SK-N-SH (cell line): ENCODE measurements at regions not wholly inside any gene's neighbourhood (a gene's known extent, or its start where the extent isn't known, plus 50 kb on each side); places are given as distances from the start of the nearest gene placed in this dataset.

Experiments
- CTCF ChIA-PET: fragments of 300-600, 350-600 bp; formaldehyde crosslinking; extraction: SDS; loops from one replicate; lab custom pipeline; 2021; lab: Yijun Ruan, JAX
- POLR2A ChIA-PET: fragments of 350-600 bp; sonication (Branson Sonifier 250); formaldehyde crosslinking; extraction: SDS; loops from one replicate; lab custom pipeline; 2020; ENCODE audit warnings: antibody characterized with exemption, inconsistent platforms; lab: Yijun Ruan, JAX
- DNase-seq: peaks from one replicate; pipeline ENCODE4 v3.0.0; 2012
- H2AFZ ChIP-seq: fragments of 200-600 bp; sonication (generic); 2 replicates; pipeline ENCODE4 v1.8.1; 2016; ENCODE audit warnings: antibody characterized with exemption, mild to moderate bottlenecking, low read depth
- H3F3A ChIP-seq: fragments of 200-600 bp; sonication (generic); replicated peaks from 2 replicates; pipeline ENCODE3; 2016; ENCODE audit warnings: antibody characterized with exemption, mild to moderate bottlenecking; ENCODE audit not compliant: insufficient read depth
- H3K27ac ChIP-seq, 2 experiments: fragments of 200-500 bp in 1 of 2; fragments of 200-600 bp in 1 of 2; sonication (Bioruptor generic) in 1 of 2; sonication (generic), shearing (Covaris generic) in 1 of 2; 2 replicates each; pipeline versions ENCODE4 v1.5.1 to v1.6.1; 2014 to 2016; ENCODE audit warnings: low read depth in 2 of 2, inconsistent platforms in 1 of 2, low read length in 1 of 2, mild to moderate bottlenecking in 1 of 2, mixed read lengths in 1 of 2
- H3K27me3 ChIP-seq: fragments of 200-600 bp; sonication (generic), shearing (Covaris generic); 2 replicates; pipeline ENCODE4 v1.6.1; 2016; ENCODE audit warnings: mixed run types; ENCODE audit not compliant: insufficient read depth
- H3K36me3 ChIP-seq, 2 experiments: fragments of 200-500 bp in 1 of 2; fragments of 200-600 bp in 1 of 2; sonication (Bioruptor generic) in 1 of 2; sonication (generic) in 1 of 2; replicated peaks in 1 of 2; 2 replicates each; pipeline versions ENCODE3 to v1.5.1; 2014 to 2016; ENCODE audit warnings: low read length in 1 of 2, mild to moderate bottlenecking in 1 of 2; ENCODE audit not compliant: insufficient read depth in 2 of 2, control insufficient read depth in 1 of 2
- H3K4me1 ChIP-seq, 2 experiments: fragments of 200-500 bp in 1 of 2; fragments of 200-600 bp in 1 of 2; sonication (Bioruptor generic) in 1 of 2; sonication (generic), shearing (Covaris generic) in 1 of 2; 2 replicates each; pipeline versions ENCODE4 v1.5.1 to v1.6.1; 2014 to 2016; ENCODE audit warnings: low read depth in 1 of 2, low read length in 1 of 2, mixed run types in 1 of 2; ENCODE audit not compliant: insufficient read depth in 2 of 2, control insufficient read depth in 1 of 2
- H3K4me2 ChIP-seq: fragments of 200-600 bp; sonication (generic), shearing (Covaris generic); 2 replicates; pipeline ENCODE4 v1.6.1; 2017; ENCODE audit warnings: mixed run types
- H3K4me3 ChIP-seq, 2 experiments: fragments of 200-500 bp in 1 of 2; fragments of 200-600 bp in 1 of 2; sonication (Bioruptor generic) in 1 of 2; sonication (generic), shearing (Covaris generic) in 1 of 2; 2 replicates each; pipeline versions ENCODE4 v1.5.1 to v1.8.1; 2014 to 2016; ENCODE audit warnings: low read depth in 2 of 2, inconsistent platforms in 1 of 2, low read length in 1 of 2, mild to moderate bottlenecking in 1 of 2, mixed read lengths in 1 of 2, moderate library complexity in 1 of 2
- H3K79me2 ChIP-seq: fragments of 200-600 bp; sonication (generic); 2 replicates; pipeline ENCODE4 v1.8.1; 2017; ENCODE audit warnings: mild to moderate bottlenecking; ENCODE audit not compliant: insufficient read depth
- H3K9ac ChIP-seq: fragments of 200-600 bp; sonication (generic); 2 replicates; pipeline ENCODE4 v1.6.1; 2017; ENCODE audit warnings: mixed run types
- H3K9me2 ChIP-seq: fragments of 200-600 bp; sonication (generic); 2 replicates; pipeline ENCODE4 v1.6.1; 2017; ENCODE audit warnings: mixed run types
- H3K9me3 ChIP-seq: fragments of 200-600 bp; sonication (generic); 2 replicates; pipeline ENCODE4 v1.6.1; 2017; ENCODE audit warnings: mixed run types, mild to moderate bottlenecking, moderate library complexity
- H4K20me1 ChIP-seq: fragments of 200-600 bp; sonication (generic); 2 replicates; pipeline ENCODE4 v1.6.1; 2017; ENCODE audit warnings: mild to moderate bottlenecking, mixed run types; ENCODE audit not compliant: insufficient read depth
- CHD2 ChIP-seq: fragments of 150-350 bp; IDR thresholded peaks from 2 replicates; pipeline ENCODE4 v1.6.1; 2018; ENCODE audit warnings: low read length; ENCODE audit not compliant: partially characterized antibody
- ELF1 ChIP-seq: IDR thresholded peaks from 2 replicates; pipeline ENCODE4 v1.4.0; 2012
- FOXJ3 ChIP-seq: sonication (generic); formaldehyde crosslinking; IDR thresholded peaks from 2 replicates; pipeline ENCODE4 v1.5.1; 2020; ENCODE audit warnings: mild to moderate bottlenecking, missing genetic modification reagents
- GABPA ChIP-seq: IDR thresholded peaks from 2 replicates; pipeline ENCODE4 v1.4.0; 2012; ENCODE audit warnings: low read depth, mild to moderate bottlenecking
- GATA2 ChIP-seq: sonication (generic); formaldehyde crosslinking; IDR thresholded peaks from 2 replicates; pipeline ENCODE4 v1.5.0; 2020; ENCODE audit warnings: mild to moderate bottlenecking, missing genetic modification reagents
- MXI1 ChIP-seq: IDR thresholded peaks from 2 replicates; pipeline ENCODE4 v1.6.1; 2012; ENCODE audit warnings: mild to moderate bottlenecking, low read depth, low read length, improper control_type of control experiment
- POLR2AphosphoS5 ChIP-seq: IDR thresholded peaks from 2 replicates; pipeline ENCODE4 v1.6.1; 2012; ENCODE audit warnings: low read depth, low read length
- RFX5 ChIP-seq: IDR thresholded peaks from 2 replicates; pipeline ENCODE4 v1.6.1; 2012; ENCODE audit warnings: mild to moderate bottlenecking, improper control_type of control experiment, low read length
- TAF1 ChIP-seq: IDR thresholded peaks from 2 replicates; pipeline ENCODE4 v1.6.1; 2012; ENCODE audit warnings: low read depth, mild to moderate bottlenecking, low read length, moderate library complexity, borderline replicate concordance
- TEAD4 ChIP-seq: IDR thresholded peaks from 2 replicates; pipeline ENCODE4 v1.4.0; 2012; ENCODE audit warnings: mild to moderate bottlenecking, borderline replicate concordance; ENCODE audit not compliant: insufficient read depth
- WGBS: methylation state at CpG from one replicate; pipeline ENCODE4 v1.1.6; 2017; ENCODE audit warnings: low lambda C conversion rate; 5-methylcytosine and 5-hydroxymethylcytosine counted together
- TF ChIP-seq, protein P1 (sequence below): IDR thresholded peaks from 2 replicates; pipeline ENCODE4 v1.6.1; 2012; ENCODE audit warnings: mild to moderate bottlenecking, low read depth, low read length, moderate library complexity
- TF ChIP-seq, protein P2 (sequence below): IDR thresholded peaks from 2 replicates; pipeline ENCODE4 v1.4.0; 2012; ENCODE audit warnings: low read depth, borderline replicate concordance
- TF ChIP-seq, protein P3 (sequence below): fragments of 150-350 bp; IDR thresholded peaks from 2 replicates; pipeline ENCODE4 v1.6.1; 2016; ENCODE audit warnings: mild to moderate bottlenecking, low read depth, low read length
- TF ChIP-seq, protein P4 (sequence below): fragments of 200-600 bp; sonication (generic); IDR thresholded peaks from 2 replicates; pipeline ENCODE4 v1.6.1; 2017; ENCODE audit warnings: antibody characterized with exemption, mild to moderate bottlenecking, moderate library complexity

DNA sequence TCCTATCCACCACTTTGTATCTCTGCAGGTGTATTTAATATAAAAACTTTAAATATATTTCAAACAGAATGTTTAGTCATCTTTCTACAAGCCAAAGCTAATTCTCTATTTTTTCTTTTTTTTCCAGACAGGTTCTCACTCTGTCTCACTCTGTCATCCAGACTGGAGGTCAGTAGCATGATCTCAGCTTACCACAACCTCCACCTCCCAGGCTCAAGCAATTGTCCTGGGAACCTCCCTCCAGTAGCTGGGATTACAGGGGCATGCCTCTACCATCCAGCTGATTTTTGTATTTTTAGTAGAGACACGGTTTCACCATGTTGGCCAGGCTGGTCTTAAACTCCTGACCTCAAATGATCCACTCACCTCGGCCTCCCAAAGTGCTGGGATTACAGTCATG, 202.6 kb downstream of the VGLL3 start:
- H3K27ac ChIP-seq: no peak overlapping the region
- H3K36me3 ChIP-seq: no peaks in the 10 kb centered on the region
- no peaks in the 10 kb centered on the region for H3F3A ChIP-seq
- H3K9me3 ChIP-seq: no peaks in the 10 kb centered on the region
- DNase-seq: no peak
- H3K4me3 ChIP-seq: no peak overlapping the region
- no peaks in the 10 kb centered on the region for H4K20me1 ChIP-seq
- H3K4me1 ChIP-seq: peaks cover 0 to 6% of the 10 kb centered on the region in 2 experiments; a peak in 1 of 4 replicates
- no peaks in the 10 kb centered on the region for H3K79me2 ChIP-seq
- no peaks in the 10 kb centered on the region for H3K27me3 ChIP-seq
- CTCF ChIA-PET: interaction anchor here (1.6 kb wide), 1 partner anchor 15 kb away, joined by 4 read pairs; no protein-coding TSS in a partner anchor
- H3K9ac ChIP-seq: no peak overlapping the region
- H3K9me2 ChIP-seq: no peaks in the 10 kb centered on the region
- 5% methylated on average over 2 of the region's 2 CpGs for WGBS
- TF ChIP-seq MXI1 (no peak), FOXJ3 (CRISPR knock-in tag) (no peak), RFX5 (no peak), CHD2 (no peak), TEAD4 (no peak), TAF1 (no peak), GABPA (no peak), ELF1 (no peak), POLR2AphosphoS5 (no peak), GATA2 (no peak)
- TF ChIP-seq, protein P1, sequence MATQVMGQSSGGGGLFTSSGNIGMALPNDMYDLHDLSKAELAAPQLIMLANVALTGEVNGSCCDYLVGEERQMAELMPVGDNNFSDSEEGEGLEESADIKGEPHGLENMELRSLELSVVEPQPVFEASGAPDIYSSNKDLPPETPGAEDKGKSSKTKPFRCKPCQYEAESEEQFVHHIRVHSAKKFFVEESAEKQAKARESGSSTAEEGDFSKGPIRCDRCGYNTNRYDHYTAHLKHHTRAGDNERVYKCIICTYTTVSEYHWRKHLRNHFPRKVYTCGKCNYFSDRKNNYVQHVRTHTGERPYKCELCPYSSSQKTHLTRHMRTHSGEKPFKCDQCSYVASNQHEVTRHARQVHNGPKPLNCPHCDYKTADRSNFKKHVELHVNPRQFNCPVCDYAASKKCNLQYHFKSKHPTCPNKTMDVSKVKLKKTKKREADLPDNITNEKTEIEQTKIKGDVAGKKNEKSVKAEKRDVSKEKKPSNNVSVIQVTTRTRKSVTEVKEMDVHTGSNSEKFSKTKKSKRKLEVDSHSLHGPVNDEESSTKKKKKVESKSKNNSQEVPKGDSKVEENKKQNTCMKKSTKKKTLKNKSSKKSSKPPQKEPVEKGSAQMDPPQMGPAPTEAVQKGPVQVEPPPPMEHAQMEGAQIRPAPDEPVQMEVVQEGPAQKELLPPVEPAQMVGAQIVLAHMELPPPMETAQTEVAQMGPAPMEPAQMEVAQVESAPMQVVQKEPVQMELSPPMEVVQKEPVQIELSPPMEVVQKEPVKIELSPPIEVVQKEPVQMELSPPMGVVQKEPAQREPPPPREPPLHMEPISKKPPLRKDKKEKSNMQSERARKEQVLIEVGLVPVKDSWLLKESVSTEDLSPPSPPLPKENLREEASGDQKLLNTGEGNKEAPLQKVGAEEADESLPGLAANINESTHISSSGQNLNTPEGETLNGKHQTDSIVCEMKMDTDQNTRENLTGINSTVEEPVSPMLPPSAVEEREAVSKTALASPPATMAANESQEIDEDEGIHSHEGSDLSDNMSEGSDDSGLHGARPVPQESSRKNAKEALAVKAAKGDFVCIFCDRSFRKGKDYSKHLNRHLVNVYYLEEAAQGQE: no peak
- TF ChIP-seq, protein P2, sequence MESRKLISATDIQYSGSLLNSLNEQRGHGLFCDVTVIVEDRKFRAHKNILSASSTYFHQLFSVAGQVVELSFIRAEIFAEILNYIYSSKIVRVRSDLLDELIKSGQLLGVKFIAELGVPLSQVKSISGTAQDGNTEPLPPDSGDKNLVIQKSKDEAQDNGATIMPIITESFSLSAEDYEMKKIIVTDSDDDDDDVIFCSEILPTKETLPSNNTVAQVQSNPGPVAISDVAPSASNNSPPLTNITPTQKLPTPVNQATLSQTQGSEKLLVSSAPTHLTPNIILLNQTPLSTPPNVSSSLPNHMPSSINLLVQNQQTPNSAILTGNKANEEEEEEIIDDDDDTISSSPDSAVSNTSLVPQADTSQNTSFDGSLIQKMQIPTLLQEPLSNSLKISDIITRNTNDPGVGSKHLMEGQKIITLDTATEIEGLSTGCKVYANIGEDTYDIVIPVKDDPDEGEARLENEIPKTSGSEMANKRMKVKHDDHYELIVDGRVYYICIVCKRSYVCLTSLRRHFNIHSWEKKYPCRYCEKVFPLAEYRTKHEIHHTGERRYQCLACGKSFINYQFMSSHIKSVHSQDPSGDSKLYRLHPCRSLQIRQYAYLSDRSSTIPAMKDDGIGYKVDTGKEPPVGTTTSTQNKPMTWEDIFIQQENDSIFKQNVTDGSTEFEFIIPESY: no peak
- TF ChIP-seq, protein P3, sequence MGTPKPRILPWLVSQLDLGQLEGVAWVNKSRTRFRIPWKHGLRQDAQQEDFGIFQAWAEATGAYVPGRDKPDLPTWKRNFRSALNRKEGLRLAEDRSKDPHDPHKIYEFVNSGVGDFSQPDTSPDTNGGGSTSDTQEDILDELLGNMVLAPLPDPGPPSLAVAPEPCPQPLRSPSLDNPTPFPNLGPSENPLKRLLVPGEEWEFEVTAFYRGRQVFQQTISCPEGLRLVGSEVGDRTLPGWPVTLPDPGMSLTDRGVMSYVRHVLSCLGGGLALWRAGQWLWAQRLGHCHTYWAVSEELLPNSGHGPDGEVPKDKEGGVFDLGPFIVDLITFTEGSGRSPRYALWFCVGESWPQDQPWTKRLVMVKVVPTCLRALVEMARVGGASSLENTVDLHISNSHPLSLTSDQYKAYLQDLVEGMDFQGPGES: no peak
- TF ChIP-seq, protein P4, sequence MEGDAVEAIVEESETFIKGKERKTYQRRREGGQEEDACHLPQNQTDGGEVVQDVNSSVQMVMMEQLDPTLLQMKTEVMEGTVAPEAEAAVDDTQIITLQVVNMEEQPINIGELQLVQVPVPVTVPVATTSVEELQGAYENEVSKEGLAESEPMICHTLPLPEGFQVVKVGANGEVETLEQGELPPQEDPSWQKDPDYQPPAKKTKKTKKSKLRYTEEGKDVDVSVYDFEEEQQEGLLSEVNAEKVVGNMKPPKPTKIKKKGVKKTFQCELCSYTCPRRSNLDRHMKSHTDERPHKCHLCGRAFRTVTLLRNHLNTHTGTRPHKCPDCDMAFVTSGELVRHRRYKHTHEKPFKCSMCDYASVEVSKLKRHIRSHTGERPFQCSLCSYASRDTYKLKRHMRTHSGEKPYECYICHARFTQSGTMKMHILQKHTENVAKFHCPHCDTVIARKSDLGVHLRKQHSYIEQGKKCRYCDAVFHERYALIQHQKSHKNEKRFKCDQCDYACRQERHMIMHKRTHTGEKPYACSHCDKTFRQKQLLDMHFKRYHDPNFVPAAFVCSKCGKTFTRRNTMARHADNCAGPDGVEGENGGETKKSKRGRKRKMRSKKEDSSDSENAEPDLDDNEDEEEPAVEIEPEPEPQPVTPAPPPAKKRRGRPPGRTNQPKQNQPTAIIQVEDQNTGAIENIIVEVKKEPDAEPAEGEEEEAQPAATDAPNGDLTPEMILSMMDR: no peak
- H2AFZ ChIP-seq: no peak overlapping the region; the same call in 1 of the 2 replicates
- H3K4me2 ChIP-seq: no peak overlapping the region
- POLR2A ChIA-PET: no interaction called here
